NOMO-1 treated with dmso at 0.1 percent for 144 hours (cell line): ENCODE measurements at regions not wholly inside any gene's neighbourhood (a gene's known extent, or its start where the extent isn't known, plus 50 kb on each side); places are given as distances from the start of the nearest gene placed in this dataset.

Source experiments
- DNase-seq: peaks from one replicate; lab custom pipeline; 2025; ENCODE audit not compliant: unreplicated experiment; lab: John Stamatoyannopoulos, UW

DNA sequence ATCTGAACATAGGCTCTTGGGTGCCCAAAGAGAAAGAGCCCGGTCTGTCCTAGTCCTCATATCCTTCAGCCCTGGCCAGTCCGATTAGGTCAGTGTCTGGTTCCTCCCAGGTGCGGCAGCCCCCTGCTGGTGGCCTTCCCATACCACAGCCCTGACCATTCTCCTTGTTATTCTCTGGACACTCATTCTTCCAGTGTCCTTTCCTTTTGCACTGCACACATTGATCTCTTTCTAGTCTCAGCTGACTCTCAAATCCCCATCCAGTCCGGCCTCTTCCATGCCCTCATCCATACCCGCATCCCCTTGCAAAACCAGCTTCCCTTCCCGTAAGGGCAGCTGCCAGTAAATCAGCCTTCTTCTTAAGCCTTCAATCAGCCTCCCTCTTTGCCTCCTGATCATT is 1316.3 kb downstream of the TMEM121 start:
- DNase-seq, result no peak

- no peak for DNase-seq
These were observed 1317.0 kb downstream of the TMEM121 start for GRCh38 chr14:106843386-106843785.

- DNase-seq, result no peak
These were observed 1317.6 kb downstream of the TMEM121 start for GRCh38 chr14:106843951-106844483.

- peak; percentile 93 for DNase-seq
These were observed 1318.4 kb downstream of the TMEM121 start for GRCh38 chr14:106844608-106845285.

GRCh38 chr14:106845286-106846087 is 1319.1 kb downstream of the TMEM121 start:
- no peak for DNase-seq

DNA sequence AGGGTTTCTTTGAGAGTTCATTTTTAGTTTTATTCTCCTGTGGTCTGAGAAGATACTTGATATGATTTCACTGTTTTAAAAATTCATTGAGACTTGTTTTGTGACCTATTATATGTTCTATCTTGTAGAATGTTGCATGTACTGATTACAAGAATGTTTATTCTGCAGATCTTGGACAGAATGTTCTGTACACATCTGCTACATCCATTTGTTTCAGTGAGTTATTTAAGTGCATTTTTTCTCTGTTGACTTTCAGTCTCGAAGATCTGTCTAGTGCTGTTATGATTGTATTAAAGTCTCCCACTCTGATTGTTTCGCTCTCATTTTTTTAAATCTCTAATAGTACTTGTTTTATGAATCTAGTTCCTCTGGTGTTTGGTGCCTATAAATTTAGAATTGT is 1319.8 kb downstream of the TMEM121 start:
- no peak for DNase-seq

DNA sequence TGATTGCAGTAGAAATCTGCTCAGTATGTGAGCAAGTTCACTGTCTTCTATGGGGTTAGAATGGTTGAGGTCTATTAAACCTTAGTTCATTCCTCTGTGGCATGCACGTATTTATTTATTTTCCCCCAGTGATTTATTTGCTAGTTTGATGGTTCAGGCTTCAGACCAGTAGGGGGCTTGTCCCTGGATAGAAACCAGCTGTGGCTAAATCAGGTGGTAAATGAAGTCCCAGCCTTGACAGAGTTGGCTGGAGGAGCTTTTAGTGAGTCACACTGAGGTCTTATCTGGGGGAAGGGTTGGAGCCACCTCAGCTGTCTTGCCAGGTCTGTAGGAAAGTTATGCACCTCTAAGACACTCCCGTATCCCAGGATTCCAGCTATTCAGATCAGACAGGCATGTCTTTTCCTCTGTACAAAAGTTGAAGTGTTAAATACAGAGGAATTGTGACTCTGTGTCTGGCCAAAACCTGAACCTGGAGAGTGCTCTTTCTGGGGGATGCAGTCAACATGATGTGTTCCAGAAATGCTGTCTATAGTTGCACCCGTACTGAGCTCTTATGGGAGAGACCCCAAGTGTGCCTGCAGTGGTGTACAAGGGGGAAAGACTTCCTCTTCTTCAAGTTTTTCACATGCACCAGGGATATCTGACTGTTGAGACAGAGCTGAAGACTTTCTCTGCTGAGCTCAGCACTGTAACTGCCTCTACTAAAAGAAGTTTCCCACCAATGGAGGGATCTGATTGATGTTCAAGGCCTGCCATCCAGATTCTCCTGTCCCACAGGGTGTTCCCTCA is 1322.1 kb downstream of the TMEM121 start:
- DNase-seq, result no peak

DNA sequence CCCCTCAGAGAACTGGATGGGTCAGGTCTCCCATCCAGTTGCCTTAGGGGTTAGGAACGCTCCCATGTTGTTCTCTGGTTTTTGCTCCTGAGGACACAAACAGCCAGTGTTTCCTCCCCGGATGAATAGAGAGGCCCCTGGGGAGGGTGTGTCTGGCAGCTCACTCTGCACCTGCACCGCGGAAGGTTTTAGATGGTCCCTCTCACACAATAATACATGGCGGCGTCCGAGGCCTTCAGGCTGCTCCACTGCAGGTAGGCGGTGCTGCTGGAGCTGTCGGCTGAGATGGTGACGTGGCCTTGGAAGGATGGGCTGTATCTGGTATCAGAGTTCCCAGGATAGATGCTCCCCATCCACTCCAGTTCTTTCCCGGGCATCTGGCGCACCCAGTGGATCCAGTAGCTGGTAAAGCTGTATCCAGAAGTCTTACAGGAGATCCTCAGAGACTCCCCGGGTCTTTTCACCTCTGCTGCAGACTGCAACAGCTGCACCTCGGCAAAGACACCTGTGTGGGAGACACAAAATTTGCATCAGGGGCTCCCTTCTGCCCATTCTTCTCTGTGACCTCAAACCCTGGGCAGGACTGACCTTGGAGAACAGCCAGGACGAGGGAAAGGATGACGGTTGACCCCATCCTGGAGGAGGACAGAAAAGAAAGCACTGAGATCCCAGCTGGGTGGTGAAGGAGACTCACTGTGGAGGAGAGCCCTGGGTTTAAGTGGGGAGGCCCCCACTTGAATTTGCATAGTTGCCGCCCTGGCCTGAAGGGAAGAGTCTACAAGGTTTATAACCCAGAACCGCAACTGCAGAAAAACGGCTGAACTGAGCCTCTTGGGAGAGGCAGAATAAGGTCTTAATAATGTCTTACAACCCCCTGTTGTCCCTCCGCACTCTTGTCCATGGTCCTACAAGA is 1324.8 kb downstream of the TMEM121 start:
- DNase-seq, result no peak

GRCh38 chr14:106872611-106873446 is 1346.4 kb downstream of the TMEM121 start:
- peak; percentile 28 for DNase-seq

DNA sequence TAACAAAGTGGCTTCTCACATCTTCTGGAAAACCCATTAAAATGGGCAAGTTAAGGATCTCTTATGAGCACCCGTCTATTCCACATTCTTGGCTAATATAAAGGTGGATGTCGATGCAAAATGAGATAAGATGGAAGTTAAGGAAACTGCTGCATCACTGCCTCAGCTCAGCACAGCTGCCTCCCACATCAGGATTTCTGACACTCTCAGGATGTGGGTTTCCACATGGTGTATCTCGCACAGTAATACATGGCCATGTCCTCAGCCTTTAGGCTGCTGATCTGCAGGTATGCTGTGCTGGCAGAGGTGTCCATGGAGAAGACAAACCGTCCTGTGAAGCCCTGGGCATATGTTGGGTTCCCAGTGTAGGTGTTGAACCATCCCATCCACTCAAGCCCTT is 1348.0 kb downstream of the TMEM121 start:
- no peak for DNase-seq

DNA sequence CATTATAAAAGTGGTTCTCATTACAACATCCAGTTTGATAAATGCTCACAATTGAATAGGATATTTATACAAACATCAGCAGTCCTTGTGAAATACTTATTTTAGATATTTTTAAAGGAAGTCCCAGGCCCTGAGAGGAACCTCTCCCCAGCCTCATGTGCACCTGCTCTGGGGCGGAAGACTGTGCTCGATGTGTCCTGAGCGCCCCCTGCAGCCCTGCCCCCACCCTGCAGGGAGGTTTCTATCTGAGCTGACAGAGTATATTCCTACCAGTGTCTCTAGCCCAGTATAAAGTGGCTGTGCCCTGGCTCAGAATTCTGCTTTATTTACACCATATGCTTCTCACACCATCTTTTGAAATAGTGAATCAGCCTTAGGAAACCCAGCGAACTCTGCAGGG is 1349.1 kb downstream of the TMEM121 start:
- peak; percentile 4 for DNase-seq

DNA sequence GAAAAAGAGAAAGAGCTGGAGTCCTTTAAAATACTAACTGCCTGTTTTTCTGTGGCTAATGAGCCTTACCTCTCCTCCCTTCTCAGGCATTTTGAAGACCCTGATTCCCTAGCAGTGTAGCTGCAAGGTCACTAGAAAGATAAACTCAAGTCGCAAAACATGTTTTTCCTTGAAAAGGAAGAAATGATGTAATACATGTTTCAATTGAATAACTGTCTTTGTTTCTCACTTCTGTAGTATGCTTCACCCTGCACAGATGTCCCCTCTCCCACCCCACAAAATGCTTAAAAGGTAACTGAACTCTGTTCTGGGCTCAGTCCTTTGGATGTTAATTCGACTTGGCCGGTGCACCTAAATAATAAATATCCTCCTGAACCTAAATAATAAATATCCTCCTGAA is 1350.3 kb downstream of the TMEM121 start:
- no peak for DNase-seq

DNA sequence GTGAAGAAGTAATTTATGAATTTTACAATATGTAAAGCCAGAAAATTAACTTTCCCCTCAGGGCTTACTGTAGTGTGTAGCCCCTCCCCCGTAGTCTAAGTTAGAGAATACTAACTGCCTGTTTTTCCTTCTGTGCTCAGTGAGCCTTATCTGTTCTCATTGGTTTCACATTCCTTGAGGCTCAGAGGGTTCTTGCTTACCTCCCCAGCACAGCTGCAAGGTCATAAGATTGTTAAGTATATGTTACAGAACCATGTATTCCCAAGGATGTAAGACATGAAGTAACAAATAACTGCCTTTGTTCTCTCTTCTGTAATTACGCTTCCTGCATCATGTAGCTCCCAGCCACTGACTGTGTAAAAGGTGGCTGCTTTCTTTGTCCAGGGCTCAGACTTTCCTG is 1351.1 kb downstream of the TMEM121 start:
- no peak for DNase-seq

DNA sequence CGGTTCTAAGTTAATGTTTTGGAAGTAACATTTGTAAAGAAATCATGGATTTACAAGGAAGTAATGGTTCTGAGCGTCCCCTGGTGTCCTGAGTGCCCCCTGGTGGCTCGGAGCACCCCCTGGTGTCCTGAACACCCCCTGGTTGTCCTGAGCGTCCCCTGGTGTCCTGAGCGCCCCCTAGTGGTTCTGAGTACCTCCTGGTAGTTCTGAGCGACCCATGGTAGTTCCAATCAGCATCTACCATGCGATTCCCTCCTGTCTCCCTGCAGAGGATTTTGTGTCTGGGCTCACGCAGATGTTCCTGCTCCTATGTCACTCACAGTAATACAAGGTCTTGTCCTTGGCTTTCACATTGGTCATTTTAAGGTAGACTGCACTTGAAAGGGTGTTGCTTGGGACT is 1352.9 kb downstream of the TMEM121 start:
- peak; percentile 62 for DNase-seq

DNA sequence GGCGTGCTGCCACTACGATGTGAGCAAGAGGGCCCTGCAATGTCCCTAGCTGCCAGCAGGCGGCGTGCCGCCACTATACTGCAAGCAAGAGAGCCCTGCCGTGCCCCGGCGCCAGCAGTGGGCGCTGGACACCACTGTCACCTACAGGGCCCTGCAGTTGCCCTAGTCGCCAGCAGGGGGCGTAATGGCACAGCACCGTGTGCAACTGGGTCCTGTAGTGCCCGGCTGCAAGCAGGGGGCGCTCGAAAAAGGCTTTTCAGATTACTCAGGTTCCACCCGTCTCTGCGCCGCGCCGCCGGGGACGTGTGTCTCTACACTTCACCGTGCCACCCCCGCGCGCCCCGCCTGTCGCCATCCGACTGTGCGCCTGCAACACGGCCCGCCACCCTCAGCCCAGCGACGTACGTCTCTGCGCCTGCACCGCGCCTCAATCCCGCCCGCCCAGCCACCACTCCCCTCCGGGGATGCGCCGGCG is 1356.9 kb downstream of the TMEM121 start:
- no peak for DNase-seq
